ENCODE measurements at regions not wholly inside any gene's neighbourhood (a gene's known extent, or its start where the extent isn't known, plus 50 kb on each side); places are given as distances from the start of the nearest gene placed in this dataset.
A peak's percentile ranks its signal among the peaks of the same experiment; 100 is the strongest.
"Not testable (repeated sequence)": the region's sequence is repeated elsewhere in the genome, so short reads cannot be mapped to it uniquely, and the experiment has no call there.

DNA sequence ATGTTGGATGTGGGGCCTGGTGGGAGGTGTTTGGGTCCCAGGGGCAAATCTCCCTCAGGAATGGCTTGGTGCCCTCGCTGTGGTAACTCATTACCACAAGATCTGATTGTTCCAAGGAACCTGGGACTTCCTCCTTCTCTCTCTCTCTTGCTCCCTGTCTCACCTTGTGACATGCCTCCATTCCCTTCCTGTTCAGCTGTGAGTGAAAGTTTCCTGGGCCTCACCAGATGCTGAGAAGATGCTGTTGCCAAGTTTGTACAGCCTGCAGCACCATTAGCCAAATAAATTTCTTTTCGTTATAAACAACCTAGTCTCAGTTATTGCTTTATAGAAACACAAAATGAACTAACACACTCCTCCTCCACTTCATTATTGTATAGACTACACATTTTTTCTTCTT, 759.8 kb upstream of the MDGA2 start:
- no peak for DNase-seq

DNA sequence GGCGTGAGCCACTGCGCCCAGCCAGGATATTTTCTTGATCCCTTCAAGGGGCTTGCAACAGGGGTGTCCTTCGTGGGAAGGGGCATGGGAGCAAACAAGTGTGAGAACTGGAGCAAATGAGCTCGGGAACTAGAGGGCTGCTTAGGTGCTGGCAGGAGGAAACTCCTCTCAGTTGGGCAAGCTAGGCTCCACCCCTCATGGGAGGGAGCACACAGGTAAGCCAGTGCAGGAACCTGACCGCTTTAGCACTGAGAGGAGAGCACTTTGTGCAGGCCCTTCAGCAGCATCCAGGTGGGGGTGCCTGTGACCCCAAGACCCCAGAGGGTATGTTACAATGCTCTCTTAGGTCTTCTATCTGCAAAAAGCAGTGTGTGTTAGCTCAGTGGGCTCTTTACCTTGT, 755.4 kb upstream of the MDGA2 start:
- DNase-seq, result no peak

DNA sequence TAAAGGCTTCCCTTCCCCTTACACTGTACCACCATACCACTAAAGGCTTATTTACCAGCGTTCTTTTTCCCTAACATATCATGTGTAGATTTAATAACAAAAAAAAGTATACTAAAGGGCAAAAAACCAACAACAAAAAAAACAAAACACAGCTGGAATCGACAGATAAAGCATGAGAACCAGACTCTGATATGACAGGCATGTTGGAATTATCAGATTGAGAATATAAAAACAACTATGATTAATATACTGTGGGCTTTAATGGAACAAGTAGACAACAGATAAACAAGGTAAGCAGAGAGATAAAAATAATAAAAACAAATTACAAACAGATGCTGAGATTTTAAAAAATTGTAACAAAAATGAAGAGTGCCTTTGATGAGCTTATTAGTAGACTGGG, 754.1 kb upstream of the MDGA2 start:
- no peak for DNase-seq

DNA sequence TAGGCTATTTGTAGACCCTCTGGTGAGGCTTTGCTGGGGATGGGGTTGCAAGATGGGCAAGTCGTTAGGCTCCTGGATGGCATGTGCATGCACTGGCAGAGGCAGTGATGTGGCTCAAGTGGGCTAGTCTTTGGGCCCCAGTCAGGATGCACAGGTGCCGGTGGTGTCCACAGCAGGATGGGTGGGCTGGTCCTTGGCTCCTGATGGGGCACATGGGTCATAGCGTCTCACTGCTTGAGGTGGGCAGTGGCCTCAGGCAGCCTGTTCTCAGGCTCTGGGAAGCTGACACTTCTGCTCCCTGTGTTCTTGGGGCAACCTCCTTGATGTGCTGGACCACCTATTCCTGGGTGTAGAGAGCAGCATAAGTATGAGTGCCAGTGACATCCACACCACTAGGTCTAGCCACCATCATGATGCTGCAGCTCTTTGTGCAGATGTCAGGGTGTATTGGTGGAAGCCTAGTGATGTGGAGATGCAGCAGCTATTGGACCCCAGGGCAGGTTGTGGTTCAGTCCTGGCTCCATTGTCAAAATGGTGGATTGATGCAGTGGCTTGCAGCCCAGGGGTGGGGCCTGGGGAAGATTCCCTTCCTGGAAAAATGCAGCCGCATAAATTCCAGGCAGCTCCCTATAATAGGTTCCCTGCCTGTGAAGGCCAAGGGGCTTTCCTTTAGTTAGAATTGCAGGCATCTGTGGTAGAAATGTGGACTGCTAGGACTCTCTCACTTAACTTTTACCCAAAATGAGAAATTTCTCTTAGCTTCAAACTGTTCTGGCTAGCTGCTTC, 742.5 kb upstream of the MDGA2 start:
- no peak for DNase-seq

DNA sequence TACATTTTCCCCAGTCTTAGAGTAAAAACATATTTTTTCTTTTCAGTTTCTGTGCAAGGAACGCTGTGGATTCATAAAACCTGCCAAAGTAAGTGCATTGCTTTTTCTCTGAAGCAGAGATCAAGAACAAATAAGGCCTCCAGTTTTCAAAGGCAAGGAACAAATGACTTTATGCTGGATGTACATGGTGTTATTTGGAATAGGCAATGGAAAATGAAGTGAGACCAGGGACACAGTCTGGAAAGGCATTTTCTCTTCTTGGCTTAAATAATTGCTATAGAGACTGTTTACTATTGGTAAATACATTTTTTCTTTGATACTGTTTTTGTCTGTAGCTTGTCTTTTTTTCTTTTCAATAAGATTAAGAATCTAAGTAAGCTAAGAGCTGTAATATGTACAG, 725.9 kb upstream of the MDGA2 start:
- DNase-seq, result no peak

DNA sequence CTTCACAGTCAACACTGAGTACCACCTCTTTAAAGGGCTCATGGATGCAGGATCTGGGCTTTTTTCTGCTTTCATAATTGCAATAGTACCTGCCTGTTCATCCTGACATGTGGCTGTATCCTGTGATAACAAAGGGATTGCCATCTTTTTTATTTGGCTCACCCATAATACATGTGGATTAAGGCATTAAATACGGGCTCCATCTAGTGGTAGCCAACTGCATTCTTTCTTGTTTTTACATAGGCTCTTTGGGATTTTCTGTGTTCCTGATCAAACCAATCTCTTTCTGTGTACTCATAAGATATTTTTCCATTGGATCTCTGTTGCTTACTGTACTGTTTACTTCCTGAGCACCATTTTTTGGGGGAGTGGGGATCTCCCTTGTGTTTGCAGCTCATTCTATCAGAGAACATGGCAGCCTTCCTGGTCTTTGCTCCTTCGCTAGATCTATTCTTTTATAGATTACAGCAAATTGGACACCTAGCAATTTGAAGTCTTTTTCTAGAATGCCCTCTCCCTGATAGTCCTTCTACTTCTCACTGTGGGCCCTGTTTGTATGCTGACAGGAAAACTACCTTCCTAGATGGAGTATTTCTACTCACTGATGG, 723.4 kb upstream of the MDGA2 start:
- DNase-seq, result peak in 2 of 56 donors; percentile 0 to 4

DNA sequence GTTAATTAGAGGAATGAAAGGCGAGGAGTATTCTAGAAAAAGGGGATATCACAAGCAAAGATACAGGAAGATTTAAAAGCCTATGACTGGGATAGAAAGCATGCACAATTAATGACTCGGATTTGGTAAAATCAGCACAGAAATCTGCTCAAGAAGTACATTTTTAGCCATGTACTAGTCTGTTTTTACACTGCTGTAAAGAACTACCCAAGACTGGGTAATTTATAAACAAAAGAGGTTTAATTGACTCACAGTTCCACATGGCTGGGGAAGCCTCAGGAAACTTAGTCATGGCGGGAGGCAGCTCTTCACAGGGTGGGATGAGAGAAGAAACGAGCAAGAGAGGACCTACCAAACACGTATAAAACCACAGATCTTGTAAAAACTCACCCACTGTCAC, 716.3 kb upstream of the MDGA2 start:
- no peak for DNase-seq

DNA sequence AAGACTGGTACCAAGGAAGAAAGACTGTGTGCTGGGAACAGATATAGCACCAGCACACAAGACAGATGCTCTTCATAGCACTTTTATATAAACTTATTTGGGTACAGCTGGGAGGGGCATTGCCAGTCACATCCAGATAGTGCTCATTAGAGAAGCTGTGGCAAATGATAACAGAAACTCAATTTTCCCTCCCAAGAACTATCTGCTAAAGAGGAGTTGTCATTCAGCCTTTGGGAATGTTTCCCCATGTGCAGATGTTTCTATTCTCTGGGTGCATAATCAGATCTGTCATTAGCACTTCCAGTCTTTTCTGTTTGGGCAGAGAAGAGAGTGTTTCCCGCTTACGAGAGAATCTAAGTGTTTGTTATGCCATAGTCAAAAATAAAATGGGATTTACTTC, 714.9 kb upstream of the MDGA2 start:
- no peak for DNase-seq

DNA sequence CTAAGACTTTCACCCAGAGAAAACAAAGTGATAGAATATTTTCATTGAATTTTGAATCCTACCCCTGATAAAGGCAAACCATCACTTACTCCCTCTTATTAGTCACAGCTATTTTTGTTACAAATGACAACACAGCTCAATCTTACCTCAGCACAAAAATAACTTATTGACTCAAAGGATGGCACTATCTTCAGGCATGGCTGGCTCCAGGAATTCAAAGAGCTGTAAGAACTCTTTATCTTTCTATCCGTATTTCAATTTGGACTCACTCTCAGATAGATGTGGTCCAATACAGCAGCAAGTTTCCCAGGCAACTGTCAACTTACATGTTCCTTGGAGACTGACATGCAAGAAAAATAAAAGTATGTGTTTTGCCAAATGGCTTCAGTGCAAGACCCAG, 709.4 kb upstream of the MDGA2 start:
- DNase-seq, result no peak

DNA sequence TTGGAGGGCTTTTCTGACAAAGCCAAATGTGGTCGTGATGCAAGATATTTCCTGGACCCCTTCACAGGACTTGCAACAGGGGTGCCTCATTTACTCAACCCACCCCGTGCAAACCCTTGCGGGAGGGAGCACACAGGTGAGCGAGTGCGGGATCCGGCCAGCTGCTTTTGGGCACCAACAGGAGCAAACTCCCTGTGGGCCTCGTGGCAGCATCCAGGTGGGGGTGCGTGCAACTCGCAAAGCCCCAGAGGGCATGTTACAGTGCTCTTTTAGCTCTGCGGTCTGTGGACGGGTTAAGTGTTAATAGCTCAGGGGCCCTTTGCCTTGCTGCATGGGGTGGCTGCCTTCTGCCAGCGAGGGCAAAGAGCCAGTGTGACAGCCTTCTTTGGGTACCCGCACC, 707.6 kb upstream of the MDGA2 start:
- no peak for DNase-seq

DNA sequence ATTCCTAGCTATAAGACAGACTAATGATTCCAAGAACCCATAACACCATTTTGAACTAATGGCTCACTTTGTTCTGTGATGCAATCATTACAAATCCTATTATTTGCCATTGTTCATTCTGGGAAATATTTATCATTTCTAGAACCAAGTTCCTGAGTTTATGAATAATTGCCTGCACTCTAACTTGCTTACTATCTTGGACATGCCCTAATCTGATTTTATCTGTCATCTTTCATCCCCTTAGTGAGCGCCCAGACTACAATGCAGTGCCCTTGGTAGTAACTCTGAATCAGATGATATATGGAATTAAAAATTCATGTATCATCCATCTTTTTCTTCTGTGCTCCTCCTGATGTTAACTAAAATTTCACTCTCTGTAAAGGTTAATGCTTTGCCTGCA, 703.1 kb upstream of the MDGA2 start:
- DNase-seq, result no peak

DNA sequence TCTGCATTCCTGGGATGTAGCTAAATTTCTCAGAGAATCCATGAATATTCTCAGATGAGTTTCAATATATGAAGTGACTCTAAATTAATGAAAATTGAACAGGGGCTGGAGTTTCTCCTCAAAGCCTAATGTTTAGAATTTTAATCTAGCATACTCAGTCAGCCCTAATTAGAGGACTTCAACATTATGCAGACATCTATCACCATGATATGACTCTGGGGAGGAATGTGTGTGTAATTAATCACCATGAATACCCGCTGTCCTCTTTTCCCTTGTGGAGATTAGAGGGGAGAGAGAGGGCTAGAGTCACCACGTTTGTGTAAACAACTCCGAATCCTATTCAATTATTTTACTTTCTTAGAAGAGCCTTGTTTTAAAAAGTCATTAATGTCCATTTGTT, 698.6 kb upstream of the MDGA2 start:
- no peak for DNase-seq

DNA sequence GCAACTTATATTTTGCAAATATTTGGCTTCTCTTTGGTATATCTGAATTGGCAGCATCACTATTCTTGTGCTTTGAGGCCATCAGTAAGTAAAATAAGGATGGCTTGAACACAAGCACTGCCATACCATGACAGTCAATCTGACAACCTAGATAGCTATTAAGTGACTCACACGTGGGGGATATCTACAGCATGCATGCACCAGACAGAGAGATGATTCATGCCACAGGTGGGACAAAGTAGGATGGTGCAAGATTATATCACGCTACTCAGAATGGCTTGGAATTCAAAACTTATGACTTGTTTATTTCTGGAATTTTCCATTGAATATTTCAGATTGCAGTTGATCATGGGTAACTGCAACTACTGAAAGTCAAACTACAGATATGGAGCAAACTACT, 675.6 kb upstream of the MDGA2 start:
- DNase-seq, result no peak

DNA sequence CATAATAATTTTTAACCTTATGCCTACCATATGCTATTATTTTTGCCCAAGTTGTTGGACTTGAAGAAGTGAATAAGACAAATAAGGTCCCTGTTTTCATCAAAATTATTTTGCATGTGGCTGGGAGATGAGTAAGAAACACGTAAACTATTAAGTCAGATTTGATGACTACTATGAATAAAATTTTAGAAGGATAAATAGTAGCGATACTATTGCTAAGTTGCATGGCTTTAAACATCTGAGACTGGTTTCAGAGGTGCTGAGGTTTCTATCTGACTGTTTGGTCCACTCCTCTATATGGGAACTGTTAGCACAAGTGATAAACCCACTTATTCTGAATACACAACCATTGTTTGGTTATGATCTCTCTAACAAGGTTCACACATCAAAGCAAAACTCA, 674.3 kb upstream of the MDGA2 start:
- no peak for DNase-seq

DNA sequence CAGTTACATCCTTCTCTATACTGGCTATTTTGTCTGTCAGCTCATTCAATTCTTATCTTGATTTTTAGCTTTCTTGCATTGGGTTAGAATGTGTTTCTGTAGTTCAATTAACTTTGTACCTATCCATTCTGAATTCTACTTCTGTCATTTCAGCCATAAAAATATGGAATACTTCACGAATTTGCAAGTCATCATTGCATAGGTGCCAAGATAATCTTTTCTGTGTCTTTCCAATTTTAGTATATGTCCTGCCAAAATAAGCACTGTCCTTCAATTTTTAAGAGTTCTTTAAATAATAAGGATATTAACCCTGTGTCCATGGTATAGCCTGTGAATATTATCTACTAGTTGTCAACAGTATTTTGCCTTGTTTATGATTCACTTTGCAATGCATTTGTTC, 665.7 kb upstream of the MDGA2 start:
- DNase-seq, result no peak

DNA sequence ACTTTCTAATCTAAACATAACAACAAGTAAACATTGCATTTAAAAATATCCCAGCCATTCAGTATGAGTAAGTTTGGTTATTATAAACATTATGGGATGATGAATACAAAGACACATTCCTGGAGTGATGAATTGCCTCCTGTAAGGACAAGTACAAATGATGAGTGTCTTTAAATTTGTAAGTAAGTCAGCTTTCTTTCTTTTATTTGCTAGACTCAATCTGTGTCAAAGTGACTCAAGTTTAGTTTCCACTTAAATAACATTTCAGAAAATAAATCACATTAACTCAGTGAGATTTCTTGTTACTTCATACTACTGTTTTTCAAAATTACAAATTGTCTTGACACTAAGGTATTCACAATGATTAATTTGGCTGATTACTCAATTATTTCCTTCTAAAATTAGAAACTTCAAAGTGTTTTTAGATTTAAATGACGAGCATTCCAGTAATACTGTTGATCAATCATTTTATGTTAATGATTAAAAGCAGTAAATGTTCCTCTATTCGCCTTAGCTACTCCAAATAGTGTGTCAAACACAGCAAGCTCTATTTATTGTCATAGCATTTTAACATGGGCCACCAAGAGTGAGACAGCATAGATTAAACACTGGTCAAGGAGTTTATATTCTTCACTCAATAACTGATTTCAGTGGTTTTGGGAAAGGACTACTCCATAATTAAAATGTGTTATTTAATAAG, 658.0 kb upstream of the MDGA2 start:
- DNase-seq, result no peak

DNA sequence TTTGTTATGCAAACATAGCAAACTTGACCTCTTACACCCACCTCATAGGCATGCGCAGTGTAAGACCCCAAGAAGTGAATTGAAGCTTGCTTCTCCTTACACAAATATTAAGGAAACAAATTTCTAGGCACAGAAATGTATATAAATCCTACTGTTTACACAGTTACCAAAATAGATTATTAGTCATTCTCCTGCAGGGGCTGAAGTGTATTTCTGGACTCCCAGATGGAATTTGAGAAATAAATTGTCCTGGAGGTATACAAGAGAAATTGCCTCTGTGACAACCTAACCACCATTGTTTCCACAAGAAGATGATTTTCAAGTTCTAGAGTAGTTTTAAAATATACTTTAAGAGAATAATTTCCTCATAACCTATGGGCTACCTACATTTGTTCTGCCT, 656.0 kb upstream of the MDGA2 start:
- DNase-seq, result no peak

DNA sequence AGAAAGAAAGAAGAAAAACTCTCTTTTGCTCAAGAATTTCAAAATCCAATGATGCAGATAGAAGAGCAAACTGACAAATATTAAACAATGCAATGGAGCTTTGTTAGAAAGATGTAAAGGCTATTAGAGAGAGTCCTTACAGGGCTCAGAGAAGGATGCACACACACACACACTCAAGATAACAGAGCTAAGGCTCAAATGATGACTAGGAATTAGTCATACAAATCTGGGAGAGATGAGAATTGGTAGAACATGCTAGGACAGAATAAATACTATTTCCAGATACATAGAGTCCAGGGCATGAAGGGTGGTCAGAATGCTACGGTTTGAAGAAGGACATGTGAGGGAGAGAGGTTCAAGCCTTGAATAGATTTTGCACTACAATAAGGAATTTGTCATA, 650.1 kb upstream of the MDGA2 start:
- no peak for DNase-seq

DNA sequence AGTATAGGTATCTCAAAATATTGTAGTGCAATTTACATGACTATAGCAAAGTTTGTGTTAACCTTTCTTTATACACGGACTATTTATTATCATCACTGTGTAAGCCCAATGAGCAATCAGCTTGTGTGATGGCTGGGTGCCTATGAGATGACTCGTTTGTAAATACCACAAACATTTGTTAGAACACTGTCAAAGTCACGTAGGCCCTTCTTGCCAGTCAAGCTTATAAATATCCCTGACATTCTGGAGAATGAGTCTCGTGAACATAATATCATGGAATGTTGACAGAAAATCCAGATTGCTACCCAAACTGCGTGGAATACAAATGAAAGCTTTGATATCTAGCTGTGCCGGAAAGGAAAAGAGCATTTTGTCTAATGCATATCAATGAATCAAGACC, 648.3 kb upstream of the MDGA2 start:
- DNase-seq, result no peak

DNA sequence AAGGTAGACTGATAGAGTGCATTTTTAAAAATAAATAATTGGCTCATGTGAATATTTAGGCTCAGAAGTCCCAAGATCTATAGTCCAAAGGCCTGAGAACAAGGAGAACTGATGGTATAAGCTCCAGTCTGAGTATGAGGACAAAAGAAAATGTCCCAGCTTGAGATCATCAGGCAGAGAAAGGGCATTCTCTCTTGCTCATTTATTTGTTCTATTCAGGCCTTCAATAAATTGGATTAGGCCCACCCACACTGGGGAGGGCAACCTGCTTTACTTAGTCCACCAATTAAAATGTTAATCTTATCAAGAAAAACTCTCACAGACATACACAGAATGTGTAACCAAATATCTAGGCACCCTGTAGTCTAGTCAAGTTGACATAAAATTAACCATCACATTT, 644.4 kb upstream of the MDGA2 start:
- no peak for DNase-seq

DNA sequence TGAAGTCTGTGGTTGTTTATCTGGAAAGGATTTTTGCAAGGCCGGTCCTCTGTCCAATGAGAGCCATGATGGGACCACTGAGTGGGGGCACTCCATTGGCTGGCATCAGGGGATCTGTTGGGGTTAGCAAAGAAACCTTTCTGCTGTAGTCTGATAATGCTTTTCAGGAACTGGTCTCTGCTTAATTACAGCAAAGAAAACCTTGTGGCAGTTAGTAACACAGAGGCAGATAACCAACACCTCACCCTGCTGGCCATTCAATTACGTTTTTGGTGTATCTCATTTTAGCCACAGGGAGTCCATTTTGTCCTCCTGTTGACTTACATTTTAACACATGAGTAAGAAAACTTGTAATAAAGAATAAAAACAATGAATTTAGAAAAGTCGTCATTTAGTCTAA, 629.3 kb upstream of the MDGA2 start:
- no peak for DNase-seq

DNA sequence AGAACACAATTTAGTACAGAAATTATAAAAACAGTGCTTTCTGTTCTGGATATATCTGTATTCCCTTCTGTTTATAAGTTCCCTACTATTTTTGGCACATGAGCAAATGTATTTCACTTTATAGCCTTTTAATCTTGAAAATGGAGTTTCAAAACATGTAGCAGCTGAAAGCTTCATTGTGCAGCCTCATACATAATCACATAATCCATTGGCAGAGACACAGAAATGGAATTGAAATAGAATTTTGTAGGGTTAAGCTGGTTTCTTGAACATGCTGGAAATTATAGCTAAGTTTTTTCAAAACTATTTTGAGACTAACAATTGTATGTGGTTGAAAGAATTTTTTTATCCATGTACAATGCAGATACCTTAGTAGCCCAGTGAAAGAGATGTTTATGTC, 614.3 kb upstream of the MDGA2 start:
- no peak for DNase-seq

DNA sequence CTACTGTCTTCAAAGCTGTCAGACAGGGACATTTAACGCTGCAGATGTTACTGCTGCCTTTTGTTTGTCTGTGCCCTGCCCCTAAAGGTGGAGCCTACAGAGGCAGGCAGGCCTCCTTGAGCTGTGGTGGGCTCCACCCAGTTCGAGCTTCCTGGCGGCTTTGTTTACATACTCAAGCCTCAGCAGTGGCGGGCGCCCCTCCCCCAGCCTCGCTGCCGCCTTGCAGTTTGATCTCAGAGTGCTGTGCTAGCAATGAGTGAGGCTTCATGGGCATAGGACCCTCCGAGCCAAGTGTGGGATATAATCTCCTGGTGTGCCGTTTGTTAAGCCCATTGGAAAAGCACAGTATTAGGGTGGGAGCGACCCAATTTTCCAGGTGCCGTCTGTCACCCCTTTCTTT, 609.8 kb upstream of the MDGA2 start:
- DNase-seq, result not testable (repeated sequence)
